Glutamatergic neuron (in vitro differentiated cells): ENCODE measurements at regions not wholly inside any gene's neighbourhood (a gene's known extent, or its start where the extent isn't known, plus 50 kb on each side); places are given as distances from the start of the nearest gene placed in this dataset.

Experiments
- DNase-seq: peaks from one replicate; pipeline ENCODE4 v3.0.0; 2022
- H3K27ac Mint-ChIP-seq: one replicate; pipeline ENCODE4 v1.8.0; 2020; ENCODE audit warnings: mild to moderate bottlenecking, mixed read lengths, inconsistent platforms; ENCODE audit not compliant: unreplicated experiment
- H3K27me3 Mint-ChIP-seq: one replicate; pipeline ENCODE4 v1.8.0; 2020; ENCODE audit warnings: mild to moderate bottlenecking, moderate library complexity, mixed read lengths, inconsistent platforms; ENCODE audit not compliant: unreplicated experiment
- H3K36me3 Mint-ChIP-seq: one replicate; pipeline ENCODE4 v1.8.0; 2020; ENCODE audit warnings: mild to moderate bottlenecking, mixed read lengths, inconsistent platforms; ENCODE audit not compliant: unreplicated experiment
- H3K4me1 Mint-ChIP-seq: one replicate; pipeline ENCODE4 v1.8.0; 2020; ENCODE audit warnings: mild to moderate bottlenecking, low read depth, mixed read lengths, inconsistent platforms; ENCODE audit not compliant: unreplicated experiment
- H3K4me3 Mint-ChIP-seq: one replicate; pipeline ENCODE4 v1.8.0; 2020; ENCODE audit warnings: mild to moderate bottlenecking, mixed read lengths, inconsistent platforms; ENCODE audit not compliant: unreplicated experiment
- H3K9me3 Mint-ChIP-seq: one replicate; pipeline ENCODE4 v1.8.0; 2020; ENCODE audit warnings: mild to moderate bottlenecking, moderate library complexity, mixed read lengths, inconsistent platforms; ENCODE audit not compliant: unreplicated experiment
- CTCF ChIP-seq: fragments of 200-600 bp; sonication (generic); IDR thresholded peaks from one replicate; pipeline ENCODE4 v1.5.0; 2021; ENCODE audit not compliant: partially characterized antibody, unreplicated experiment

DNA sequence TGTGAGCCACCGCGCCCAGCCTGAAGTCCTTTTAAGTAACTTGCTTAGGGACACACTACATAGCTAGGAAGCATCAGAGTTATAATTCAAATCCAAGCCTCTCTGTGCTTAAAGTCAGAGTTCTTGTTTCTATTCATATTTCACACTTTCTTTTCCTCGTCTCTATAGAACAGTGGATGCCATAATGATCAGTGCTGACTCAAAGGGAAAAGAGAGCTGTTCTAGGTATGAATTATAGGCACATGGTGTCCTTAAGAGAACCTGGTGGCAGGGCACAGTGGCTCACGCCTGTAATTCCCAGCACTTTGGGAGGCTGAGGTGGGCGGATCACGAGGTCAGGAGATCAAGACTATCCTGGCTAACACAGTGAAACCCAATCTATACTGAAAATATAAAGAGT is 400.2 kb upstream of the DDI1 start:
- DNase-seq: no peak
- H3K27me3 Mint-ChIP-seq: no peaks in the 10 kb centered on the region
- peaks cover 3% of the 10 kb centered on the region for H3K4me1 Mint-ChIP-seq
- H3K36me3 Mint-ChIP-seq: no peaks in the 10 kb centered on the region
- H3K4me3 Mint-ChIP-seq: no peak overlapping the region
- no peak for TF ChIP-seq CTCF
- H3K27ac Mint-ChIP-seq: no peak overlapping the region
- H3K9me3 Mint-ChIP-seq: no peaks in the 10 kb centered on the region

- no peak for DNase-seq
- H3K4me1 Mint-ChIP-seq: peaks cover 3% of the 10 kb centered on the region
- no peaks in the 10 kb centered on the region for H3K9me3 Mint-ChIP-seq
- TF ChIP-seq CTCF: no peak
- no peaks in the 10 kb centered on the region for H3K36me3 Mint-ChIP-seq
- H3K4me3 Mint-ChIP-seq: no peak overlapping the region
- peaks cover 2% of the 10 kb centered on the region for H3K27me3 Mint-ChIP-seq
- H3K27ac Mint-ChIP-seq: no peak overlapping the region
Observed at GRCh38 chr11:103637295-103637694, 399.1 kb upstream of the DDI1 start.

DNA sequence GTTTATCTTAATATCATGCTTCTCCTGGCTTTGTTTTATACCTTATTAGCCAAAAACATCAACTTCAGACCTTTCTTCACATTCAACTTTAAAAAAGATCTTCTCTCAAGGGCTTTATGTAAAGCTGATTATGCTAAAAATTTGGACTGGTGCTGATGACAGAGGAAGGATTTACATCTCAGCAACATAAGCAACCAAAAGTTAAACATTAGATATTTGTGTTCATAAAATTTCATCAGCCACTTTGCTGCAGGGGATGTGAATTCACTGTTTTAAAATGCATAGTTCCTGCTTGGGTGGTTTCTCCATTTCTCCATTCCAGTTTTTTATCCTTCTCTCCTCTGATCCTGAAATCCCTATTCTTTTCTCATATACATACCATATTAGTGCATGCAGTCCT is 398.6 kb upstream of the DDI1 start:
- TF ChIP-seq CTCF: no peak
- no peaks in the 10 kb centered on the region for H3K9me3 Mint-ChIP-seq
- H3K27ac Mint-ChIP-seq: no peak overlapping the region
- H3K36me3 Mint-ChIP-seq: no peaks in the 10 kb centered on the region
- H3K4me1 Mint-ChIP-seq: peaks cover 3% of the 10 kb centered on the region
- DNase-seq: no peak
- peaks cover 2% of the 10 kb centered on the region for H3K27me3 Mint-ChIP-seq
- H3K4me3 Mint-ChIP-seq: no peak overlapping the region

DNA sequence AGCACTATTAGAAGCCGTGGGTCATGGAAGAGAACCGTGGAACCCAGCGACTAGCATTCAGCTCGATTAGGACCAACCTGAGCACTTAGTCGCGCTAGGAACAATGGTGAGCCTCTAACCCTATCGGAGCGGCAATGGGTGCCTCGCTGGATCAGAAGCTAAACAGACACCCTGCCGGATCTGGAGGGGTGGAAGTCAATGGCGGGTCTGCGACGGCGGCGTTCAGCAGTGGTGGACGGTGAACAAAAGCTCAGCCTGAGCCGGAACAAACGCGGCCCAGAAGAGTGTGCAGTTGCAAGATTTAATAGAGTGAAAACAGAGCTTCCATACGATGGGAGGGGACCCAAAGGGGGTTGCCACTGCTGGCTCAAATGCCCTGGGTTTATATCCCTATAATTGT is 391.8 kb upstream of the DDI1 start:
- Mint-ChIP-seq H3K27me3 (peaks cover 2% of the 10 kb centered on the region), H3K36me3 (no peaks in the 10 kb centered on the region), H3K27ac (no peak overlapping the region), H3K4me1 (no peaks in the 10 kb centered on the region), H3K9me3 (no peaks in the 10 kb centered on the region), H3K4me3 (no peak overlapping the region)
- TF ChIP-seq CTCF: no peak
- no peak for DNase-seq

DNA sequence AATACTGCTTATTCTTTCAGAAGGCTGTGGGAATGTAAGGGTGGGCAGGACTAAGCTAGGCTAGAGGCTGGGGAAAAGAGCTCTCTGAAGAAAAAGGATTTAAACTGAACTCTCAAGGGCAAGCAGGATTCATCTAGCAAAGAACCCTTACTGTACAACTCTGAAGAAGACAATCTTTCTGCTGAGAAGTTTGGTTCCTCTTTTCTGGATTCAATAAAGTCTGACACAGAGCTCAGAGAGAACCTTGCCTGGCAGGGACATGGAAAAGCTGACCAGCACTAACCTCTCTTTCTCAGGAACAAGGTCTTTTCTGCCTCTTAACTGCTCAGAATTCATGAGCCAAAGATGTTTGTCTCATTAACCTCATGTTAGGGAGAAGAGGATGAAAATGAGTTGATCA is 388.4 kb upstream of the DDI1 start:
- peaks cover 3% of the 10 kb centered on the region for H3K27me3 Mint-ChIP-seq
- H3K27ac Mint-ChIP-seq: no peak overlapping the region
- H3K4me1 Mint-ChIP-seq: no peaks in the 10 kb centered on the region
- peaks cover 2% of the 10 kb centered on the region for H3K9me3 Mint-ChIP-seq
- peaks cover 8% of the 10 kb centered on the region for H3K36me3 Mint-ChIP-seq
- no peak overlapping the region for H3K4me3 Mint-ChIP-seq
- no peak for TF ChIP-seq CTCF
- DNase-seq: no peak
